ENCODE measurements at regions not wholly inside any gene's neighbourhood (a gene's known extent, or its start where the extent isn't known, plus 50 kb on each side); places are given as distances from the start of the nearest gene placed in this dataset.

- TF ChIP-seq, protein P1, sequence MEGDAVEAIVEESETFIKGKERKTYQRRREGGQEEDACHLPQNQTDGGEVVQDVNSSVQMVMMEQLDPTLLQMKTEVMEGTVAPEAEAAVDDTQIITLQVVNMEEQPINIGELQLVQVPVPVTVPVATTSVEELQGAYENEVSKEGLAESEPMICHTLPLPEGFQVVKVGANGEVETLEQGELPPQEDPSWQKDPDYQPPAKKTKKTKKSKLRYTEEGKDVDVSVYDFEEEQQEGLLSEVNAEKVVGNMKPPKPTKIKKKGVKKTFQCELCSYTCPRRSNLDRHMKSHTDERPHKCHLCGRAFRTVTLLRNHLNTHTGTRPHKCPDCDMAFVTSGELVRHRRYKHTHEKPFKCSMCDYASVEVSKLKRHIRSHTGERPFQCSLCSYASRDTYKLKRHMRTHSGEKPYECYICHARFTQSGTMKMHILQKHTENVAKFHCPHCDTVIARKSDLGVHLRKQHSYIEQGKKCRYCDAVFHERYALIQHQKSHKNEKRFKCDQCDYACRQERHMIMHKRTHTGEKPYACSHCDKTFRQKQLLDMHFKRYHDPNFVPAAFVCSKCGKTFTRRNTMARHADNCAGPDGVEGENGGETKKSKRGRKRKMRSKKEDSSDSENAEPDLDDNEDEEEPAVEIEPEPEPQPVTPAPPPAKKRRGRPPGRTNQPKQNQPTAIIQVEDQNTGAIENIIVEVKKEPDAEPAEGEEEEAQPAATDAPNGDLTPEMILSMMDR (IDR thresholded peaks at IDR 0.05): no peak
- TF ChIP-seq POLR2A (IDR thresholded peaks at IDR 0.05): no peak
- TF ChIP-seq POLR2AphosphoS5 (IDR thresholded peaks at IDR 0.05): no peak
Measured at GRCh38 chr3:96712792-96713191, 101.6 kb upstream of the EPHA6 start.

All from gastroesophageal sphincter (tissue), 3 donors.